Heart left ventricle (tissue), 16 donors: ENCODE measurements at regions not wholly inside any gene's neighbourhood (a gene's known extent, or its start where the extent isn't known, plus 50 kb on each side); places are given as distances from the start of the nearest gene placed in this dataset.

Experiments
- ATAC-seq, 4 donors: fragments of 200-7000 bp; cut with Tn5 transposase; one replicate each; pipeline ENCODE4 v1.9.1; 2020 to 2022; ENCODE audit warnings: moderate library complexity in 4 of 4, mild to moderate bottlenecking in 3 of 4, moderate number of reproducible peaks in 1 of 4
- DNase-seq, 5 donors: peaks; one replicate each; pipeline ENCODE4 v3.0.0-alpha.2; 2020
- H3K27ac ChIP-seq, 12 donors: fragments of 200-600 bp; sonication (generic) in 4 of 12; one replicate each; pipeline versions ENCODE4 v1.5.0 to v1.8.0; 2016 to 2022; ENCODE audit warnings: mild to moderate bottlenecking in 2 of 12
- H3K27me3 ChIP-seq, 9 donors: fragments of 200-600 bp; sonication (generic) in 2 of 9; one replicate each; pipeline versions ENCODE4 v1.5.1 to v1.8.0; 2016 to 2022; ENCODE audit warnings: mild to moderate bottlenecking in 3 of 9
- H3K36me3 ChIP-seq, 9 donors: fragments of 200-600 bp; sonication (generic) in 2 of 9; one replicate each; pipeline versions ENCODE4 v1.5.0 to v1.8.0; 2018 to 2022; ENCODE audit warnings: mild to moderate bottlenecking in 2 of 9
- H3K4me1 ChIP-seq, 12 donors: fragments of 200-600 bp; sonication (generic) in 4 of 12; one replicate each; pipeline versions ENCODE4 v1.5.0 to v1.8.0; 2016 to 2022; ENCODE audit warnings: mild to moderate bottlenecking in 3 of 12
- H3K4me3 ChIP-seq, 12 donors: fragments of 200-600 bp; sonication (generic) in 4 of 12; one replicate each; pipeline versions ENCODE4 v1.5.0 to v1.8.0; 2017 to 2022; ENCODE audit warnings: mild to moderate bottlenecking in 9 of 12, moderate library complexity in 4 of 12
- H3K9me3 ChIP-seq, 12 donors: fragments of 200-600 bp; sonication (generic) in 4 of 12; one replicate each; pipeline versions ENCODE4 v1.5.0 to v1.8.0; 2016 to 2022; ENCODE audit warnings: mild to moderate bottlenecking in 1 of 12
- CTCF ChIP-seq, 12 donors: fragments of 200-600 bp; sonication (generic) in 4 of 12; IDR thresholded peaks; one replicate each; pipeline versions ENCODE4 v1.5.0 to v1.8.0; 2018 to 2022; ENCODE audit warnings: antibody characterized with exemption in 12 of 12, mild to moderate bottlenecking in 5 of 12
- POLR2A ChIP-seq, 2 donors: fragments of 450-650 bp; IDR thresholded peaks; one replicate each; pipeline ENCODE4 v1.6.1; 2017; ENCODE audit warnings: antibody characterized with exemption in 2 of 2, mild to moderate bottlenecking in 2 of 2, moderate library complexity in 2 of 2
- WGBS, 4 donors: extraction: QIAGEN DNeasy Blood & Tissue Kit in 2 of 4; methylation state at CpG; one replicate each; pipeline versions ENCODE4 v1.1.5 to v1.1.7; 2013 to 2018; 5-methylcytosine and 5-hydroxymethylcytosine counted together
- intact Hi-C, 10 donors: fragments of 100-400 bp; cut with DNase I; formaldehyde crosslinking; loops; one replicate each; pipeline versions ENCODE4 v1.11.1 to v1.14.2; 2022
- donor health status: ischemic (EF 13 %, LVEDD 7.1; RV severe dilation, severe dysfunction).
- donor health status: healthy with polysubstance abuse.
- donor health status: DM: no; HTN: yes; CAD: no.
- donor health status: DM: no; HTN: no; CAD: no.
- donor health status: ischemic (EF 25% LVEDD 6.9; RV normal size, moderate dysfunction).
- donor health status: ischemic (EF 25% LVEDD 5.7; RV mildly dilated, moderate dysfunction).
- donor health status: healthy.
- donor health status: DM: yes; HTN: yes; CAD: no.
- donor health status: ischemic (EF 35%, LVEDD 5.7; RV mildly dilated, moderate dysfunction).
- donor health status: nonischemic (EF 11% LVEDD 7.7; RV severe dilation, severe dysfunction).
- donor health status: DM: yes; HTN: yes; CAD: no.
- donor health status: PGD.
- donor health status: ischemic (EF 29% LVEDD 5.4; RV normal size, mild dysfunction).
- donor health status: nonischemic (EF 23%, LVEDD 6.1; RV moderate dilation, normal function).

- peaks cover 0 to 34% (median 14%) of the 10 kb centered on the region in 12 donors for H3K9me3 ChIP-seq
- ATAC-seq: no peak
- no peak for DNase-seq
- H3K36me3 ChIP-seq: no peaks in the 10 kb centered on the region
- H3K4me3 ChIP-seq: no peak overlapping the region
- intact Hi-C loops: no loop called here
- TF ChIP-seq POLR2A (IDR thresholded peaks at IDR 0.05) (no peak), CTCF (IDR thresholded peaks at IDR 0.05) (no peak)
- no peak overlapping the region for H3K27ac ChIP-seq
- no peaks in the 10 kb centered on the region for H3K4me1 ChIP-seq
- no peaks in the 10 kb centered on the region for H3K27me3 ChIP-seq
- 79 to 86% (median 84%) methylated on average over 2 of the region's 2 CpGs for WGBS, 4 donors
These were observed 622.1 kb downstream of the MAT2B start for GRCh38 chr5:164127527-164127926.

- Histone ChIP-seq H3K36me3 (no peaks in the 10 kb centered on the region), H3K4me1 (no peaks in the 10 kb centered on the region), H3K27ac (no peak overlapping the region), H3K4me3 (no peak overlapping the region), H3K27me3 (no peaks in the 10 kb centered on the region), H3K9me3 (peaks cover 0 to 30% (median 13%) of the 10 kb centered on the region in 12 donors)
- ATAC-seq (no peak), DNase-seq (no peak)
- 94 to 100% (median 95%) methylated on average over 2 of the region's 2 CpGs for WGBS, 4 donors
- intact Hi-C loops: no loop called here
- TF ChIP-seq CTCF (IDR thresholded peaks at IDR 0.05) (no peak), POLR2A (IDR thresholded peaks at IDR 0.05) (no peak)
These were observed 626.9 kb downstream of the MAT2B start for GRCh38 chr5:164132358-164132757.

GRCh38 chr5:164137095-164137494 lies 631.7 kb downstream of the MAT2B start:
- Histone ChIP-seq H3K27me3 (no peaks in the 10 kb centered on the region), H3K27ac (no peak overlapping the region), H3K36me3 (no peaks in the 10 kb centered on the region), H3K4me3 (no peak overlapping the region), H3K4me1 (no peaks in the 10 kb centered on the region), H3K9me3 (peaks cover 0 to 7% (median 6%) of the 10 kb centered on the region in 12 donors)
- intact Hi-C loops: no loop called here
- 90 to 96% (median 93%) methylated on average over 8 of the region's 8 CpGs for WGBS, 4 donors
- no peak for DNase-seq
- no peak for ATAC-seq
- TF ChIP-seq POLR2A (IDR thresholded peaks at IDR 0.05) (no peak), CTCF (IDR thresholded peaks at IDR 0.05) (no peak)

GRCh38 chr5:164139423-164139822 lies 634.0 kb downstream of the MAT2B start:
- no peaks in the 10 kb centered on the region for H3K27me3 ChIP-seq

More at GRCh38 chr5:164139423-164139822, 634.0 kb downstream of the MAT2B start:
- H3K36me3 ChIP-seq: no peaks in the 10 kb centered on the region
- DNase-seq: no peak
- ATAC-seq: no peak
- TF ChIP-seq POLR2A (IDR thresholded peaks at IDR 0.05) (no peak), CTCF (IDR thresholded peaks at IDR 0.05) (no peak)
- H3K4me3 ChIP-seq: no peak overlapping the region
- no peak overlapping the region for H3K27ac ChIP-seq
- H3K4me1 ChIP-seq: no peaks in the 10 kb centered on the region
- intact Hi-C loops: no loop called here
- no peaks in the 10 kb centered on the region for H3K9me3 ChIP-seq
- WGBS, 4 donors: 80 to 90% (median 84%) methylated on average over 2 of the region's 2 CpGs
